ENCODE measurements at regions not wholly inside any gene's neighbourhood (a gene's known extent, or its start where the extent isn't known, plus 50 kb on each side); places are given as distances from the start of the nearest gene placed in this dataset.

GRCh38 chr12:24378548-24379407 lies 429.3 kb upstream of the SOX5 start:
- TF ChIP-seq CTCF (IDR thresholded peaks at IDR 0.05) (no peak), POLR2A (IDR thresholded peaks at IDR 0.05) (no peak)
